HUES48 (cell line): ENCODE measurements at regions not wholly inside any gene's neighbourhood (a gene's known extent, or its start where the extent isn't known, plus 50 kb on each side); places are given as distances from the start of the nearest gene placed in this dataset.

Source experiments
- H3K27ac ChIP-seq: one replicate; pipeline ENCODE4 v1.7.0; 2013; ENCODE audit warnings: low read depth, low read length, inconsistent platforms
- H3K27me3 ChIP-seq: 2 replicates; pipeline ENCODE4 v1.6.1; 2013; ENCODE audit warnings: mild to moderate bottlenecking, low read length; ENCODE audit not compliant: control insufficient read depth, insufficient read depth
- H3K36me3 ChIP-seq: 2 replicates; pipeline ENCODE4 v1.6.1; 2013; ENCODE audit warnings: low read length; ENCODE audit not compliant: control insufficient read depth, insufficient read depth
- H3K4me1 ChIP-seq: 2 replicates; pipeline ENCODE4 v1.6.1; 2013; ENCODE audit warnings: mild to moderate bottlenecking, low read length; ENCODE audit not compliant: control insufficient read depth, insufficient read depth
- H3K4me3 ChIP-seq: 2 replicates; pipeline ENCODE4 v1.5.1; 2013; ENCODE audit warnings: mild to moderate bottlenecking, low read depth, low read length
- H3K9ac ChIP-seq: 2 replicates; pipeline ENCODE4 v1.6.1; 2013; ENCODE audit warnings: mild to moderate bottlenecking, low read depth, low read length, moderate library complexity
- H3K9me3 ChIP-seq: 2 replicates; pipeline ENCODE4 v1.6.1; 2013; ENCODE audit warnings: low read length; ENCODE audit not compliant: control insufficient read depth, insufficient read depth

GRCh38 chr1:201718346-201719202, 110.4 kb upstream of the IPO9 start:
- Histone ChIP-seq H3K9ac (no peak overlapping the region), H3K4me3 (no peak overlapping the region), H3K4me1 (peaks cover 19% of the 10 kb centered on the region; the same call in 1 of the 2 replicates), H3K27me3 (no peaks in the 10 kb centered on the region), H3K27ac (no peak overlapping the region), H3K36me3 (peaks cover 4% of the 10 kb centered on the region; the same call in 1 of the 2 replicates), H3K9me3 (no peaks in the 10 kb centered on the region)

GRCh38 chr1:201719812-201720521, 109.0 kb upstream of the IPO9 start:
- Histone ChIP-seq H3K9me3 (no peaks in the 10 kb centered on the region), H3K27ac (peak overlapping the region; percentile 75), H3K4me1 (peaks cover 19% of the 10 kb centered on the region; the same call in 1 of the 2 replicates), H3K9ac (no peak overlapping the region), H3K27me3 (no peaks in the 10 kb centered on the region), H3K4me3 (no peak overlapping the region), H3K36me3 (peaks cover 4% of the 10 kb centered on the region; the same call in 1 of the 2 replicates)

GRCh38 chr1:201720522-201720844, 108.5 kb upstream of the IPO9 start:
- Histone ChIP-seq H3K4me3 (no peak overlapping the region), H3K9ac (no peak overlapping the region), H3K4me1 (peaks cover 19% of the 10 kb centered on the region; the same call in 1 of the 2 replicates), H3K36me3 (peaks cover 4% of the 10 kb centered on the region; the same call in 1 of the 2 replicates), H3K27ac (peak overlapping the region; percentile 75), H3K27me3 (no peaks in the 10 kb centered on the region), H3K9me3 (no peaks in the 10 kb centered on the region)

GRCh38 chr1:201721082-201722049, 107.6 kb upstream of the IPO9 start:
- H3K9me3 ChIP-seq: no peaks in the 10 kb centered on the region
- no peak overlapping the region for H3K4me3 ChIP-seq
- H3K36me3 ChIP-seq: peaks cover under 1% of the 10 kb centered on the region; the same call in 1 of the 2 replicates
- peak overlapping the region; percentile 56 for H3K27ac ChIP-seq
- H3K4me1 ChIP-seq: peaks cover 19% of the 10 kb centered on the region; the same call in 1 of the 2 replicates
- H3K9ac ChIP-seq: no peak overlapping the region
- H3K27me3 ChIP-seq: no peaks in the 10 kb centered on the region

GRCh38 chr1:201724039-201724765, 104.8 kb upstream of the IPO9 start:
- H3K27ac ChIP-seq: no peak overlapping the region
- no peak overlapping the region for H3K4me3 ChIP-seq
- H3K9ac ChIP-seq: no peak overlapping the region
- no peaks in the 10 kb centered on the region for H3K36me3 ChIP-seq
- H3K4me1 ChIP-seq: peaks cover 19% of the 10 kb centered on the region; the same call in 1 of the 2 replicates
- no peaks in the 10 kb centered on the region for H3K27me3 ChIP-seq
- H3K9me3 ChIP-seq: no peaks in the 10 kb centered on the region

- no peak overlapping the region for H3K27ac ChIP-seq
- H3K27me3 ChIP-seq: no peaks in the 10 kb centered on the region
- no peaks in the 10 kb centered on the region for H3K9me3 ChIP-seq
- H3K36me3 ChIP-seq: no peaks in the 10 kb centered on the region
- peaks cover 15% of the 10 kb centered on the region; the same call in 1 of the 2 replicates for H3K4me1 ChIP-seq
- H3K9ac ChIP-seq: no peak overlapping the region
- no peak overlapping the region for H3K4me3 ChIP-seq
Measured at GRCh38 chr1:201724766-201725118, 104.2 kb upstream of the IPO9 start.

- Histone ChIP-seq H3K4me3 (no peak overlapping the region), H3K9ac (no peak overlapping the region), H3K36me3 (no peaks in the 10 kb centered on the region), H3K4me1 (no peaks in the 10 kb centered on the region), H3K27ac (no peak overlapping the region), H3K9me3 (no peaks in the 10 kb centered on the region), H3K27me3 (no peaks in the 10 kb centered on the region)
Measured at GRCh38 chr1:201726700-201727099, 102.3 kb upstream of the IPO9 start.

GRCh38 chr1:201728731-201729130, 100.2 kb upstream of the IPO9 start:
- Histone ChIP-seq H3K4me3 (no peak overlapping the region), H3K36me3 (no peaks in the 10 kb centered on the region), H3K27me3 (no peaks in the 10 kb centered on the region), H3K9ac (no peak overlapping the region), H3K9me3 (no peaks in the 10 kb centered on the region), H3K27ac (no peak overlapping the region), H3K4me1 (no peaks in the 10 kb centered on the region)

- Histone ChIP-seq H3K9ac (no peak overlapping the region), H3K27me3 (no peaks in the 10 kb centered on the region), H3K36me3 (no peaks in the 10 kb centered on the region), H3K9me3 (no peaks in the 10 kb centered on the region), H3K4me1 (no peaks in the 10 kb centered on the region), H3K4me3 (no peak overlapping the region), H3K27ac (no peak overlapping the region)
Measured at GRCh38 chr1:201729973-201730608, 98.9 kb upstream of the IPO9 start.

GRCh38 chr1:201730611-201731010, 98.3 kb upstream of the IPO9 start:
- Histone ChIP-seq H3K9me3 (no peaks in the 10 kb centered on the region), H3K36me3 (no peaks in the 10 kb centered on the region), H3K4me3 (no peak overlapping the region), H3K27ac (no peak overlapping the region), H3K27me3 (no peaks in the 10 kb centered on the region), H3K4me1 (peaks cover 2% of the 10 kb centered on the region; the same call in 1 of the 2 replicates), H3K9ac (no peak overlapping the region)
